CD14-positive monocyte (primary cell): ENCODE measurements at regions not wholly inside any gene's neighbourhood (a gene's known extent, or its start where the extent isn't known, plus 50 kb on each side); places are given as distances from the start of the nearest gene placed in this dataset.
A peak's percentile ranks its signal among the peaks of the same experiment; 100 is the strongest.
"Not testable (repeated sequence)": the region's sequence is repeated elsewhere in the genome, so short reads cannot be mapped to it uniquely, and the experiment has no call there.

Experiments used
- DNase-seq, 3 donors: peaks; one replicate each; pipeline ENCODE4 v3.0.0-alpha.2; 2011 to 2022
- H2AFZ ChIP-seq: 2 replicates; pipeline ENCODE4 v1.6.0; 2012; ENCODE audit warnings: mild to moderate bottlenecking, low read depth, low read length, inconsistent platforms; ENCODE audit not compliant: insufficient read depth, poor library complexity, severe bottlenecking
- H3K27ac ChIP-seq, 2 donors: 1 replicate in 1 of 2; 2 replicates in 1 of 2; pipeline ENCODE4 v1.5.1; 2012 to 2013; ENCODE audit warnings: low read length in 2 of 2, control low read depth in 1 of 2, inconsistent platforms in 1 of 2, low read depth in 1 of 2, mild to moderate bottlenecking in 1 of 2
- H3K27me3 ChIP-seq, 2 donors: one replicate each; pipeline versions ENCODE4 v1.6.0 to v1.6.1; 2011 to 2013; ENCODE audit warnings: low read length in 2 of 2; ENCODE audit not compliant: control insufficient read depth in 2 of 2, insufficient read depth in 2 of 2
- H3K36me3 ChIP-seq, 2 donors: replicated peaks in 1 of 2; 1 replicate in 1 of 2; 2 replicates in 1 of 2; pipeline versions ENCODE4 v1.5.1 to v1.6.1; 2012 to 2013; ENCODE audit warnings: low read length in 2 of 2, control low read depth in 1 of 2, inconsistent platforms in 1 of 2, mild to moderate bottlenecking in 1 of 2; ENCODE audit not compliant: insufficient read depth in 2 of 2, control insufficient read depth in 1 of 2
- H3K4me1 ChIP-seq, 2 donors: 1 replicate in 1 of 2; 2 replicates in 1 of 2; pipeline versions ENCODE4 v1.5.1 to v1.6.1; 2012 to 2013; ENCODE audit warnings: low read length in 2 of 2, control low read depth in 1 of 2, inconsistent platforms in 1 of 2, mild to moderate bottlenecking in 1 of 2, moderate library complexity in 1 of 2; ENCODE audit not compliant: insufficient read depth in 2 of 2, control insufficient read depth in 1 of 2
- H3K4me2 ChIP-seq: replicated peaks from 2 replicates; pipeline ENCODE3; 2012; ENCODE audit warnings: low read length, moderate library complexity, mild to moderate bottlenecking; ENCODE audit not compliant: poor library complexity, severe bottlenecking; ENCODE audit errors: extremely low read depth
- H3K4me3 ChIP-seq, 3 experiments: fragments of 200-600 bp in 1 of 3; sonication (generic) in 1 of 3; replicated peaks in 1 of 3; 1 replicate in 2 of 3; 2 replicates in 1 of 3; pipeline ENCODE4 v1.5.1; 2011 to 2013; ENCODE audit warnings: low read length in 3 of 3, mild to moderate bottlenecking in 3 of 3, control low read depth in 2 of 3, low read depth in 2 of 3, inconsistent platforms in 1 of 3, moderate library complexity in 1 of 3
- H3K79me2 ChIP-seq: 2 replicates; pipeline ENCODE4 v1.6.0; 2012; ENCODE audit warnings: mild to moderate bottlenecking, control low read depth, inconsistent platforms, low read length, moderate library complexity; ENCODE audit not compliant: insufficient read depth
- H3K9ac ChIP-seq: 2 replicates; pipeline ENCODE4 v1.6.0; 2017; ENCODE audit warnings: low read length, mild to moderate bottlenecking; ENCODE audit not compliant: insufficient read depth, poor library complexity, severe bottlenecking
- H3K9me3 ChIP-seq, 2 donors: replicated peaks in 1 of 2; 1 replicate in 1 of 2; 2 replicates in 1 of 2; pipeline versions ENCODE4 v1.5.1 to v1.6.1; 2012 to 2013; ENCODE audit warnings: low read length in 2 of 2, control low read depth in 1 of 2; ENCODE audit not compliant: control insufficient read depth in 1 of 2, insufficient read depth in 1 of 2
- H4K20me1 ChIP-seq: 2 replicates; pipeline ENCODE4 v1.6.0; 2012; ENCODE audit warnings: mild to moderate bottlenecking, low read length, control low read depth, moderate library complexity; ENCODE audit not compliant: insufficient read depth
- H3K27ac Mint-ChIP-seq, 7 donors: one replicate each; pipeline ENCODE4 v1.8.0; 2020; ENCODE audit warnings: mild to moderate bottlenecking in 7 of 7, mixed read lengths in 7 of 7, moderate library complexity in 6 of 7, inconsistent platforms in 2 of 7
- H3K27me3 Mint-ChIP-seq, 3 donors: one replicate each; pipeline ENCODE4 v1.8.0; 2021 to 2022; ENCODE audit warnings: low read depth in 3 of 3, mild to moderate bottlenecking in 3 of 3, mixed read lengths in 3 of 3, moderate library complexity in 3 of 3, inconsistent platforms in 1 of 3
- H3K36me3 Mint-ChIP-seq, 2 donors: one replicate each; pipeline ENCODE4 v1.8.0; 2020; ENCODE audit warnings: mixed read lengths in 2 of 2, inconsistent platforms in 1 of 2, mild to moderate bottlenecking in 1 of 2
- H3K4me1 Mint-ChIP-seq: one replicate; pipeline ENCODE4 v1.8.0; 2020; ENCODE audit warnings: mild to moderate bottlenecking, mixed read lengths
- H3K4me3 Mint-ChIP-seq, 2 donors: one replicate each; pipeline ENCODE4 v1.8.0; 2020; ENCODE audit warnings: mild to moderate bottlenecking in 2 of 2, mixed read lengths in 2 of 2, moderate library complexity in 1 of 2
- H3K9me3 Mint-ChIP-seq, 7 donors: one replicate each; pipeline ENCODE4 v1.8.0; 2020 to 2022; ENCODE audit warnings: mixed read lengths in 7 of 7, mild to moderate bottlenecking in 6 of 7, moderate library complexity in 6 of 7, inconsistent platforms in 2 of 7
- whole genome bisulfite sequencing: methylation state at CpG from one replicate; pipeline ENCODE4 v1.1.5; 2013; ENCODE audit warnings: missing lambda C conversion rate; ENCODE audit not compliant: insufficient coverage; 5-methylcytosine and 5-hydroxymethylcytosine counted together
- intact Hi-C, 2 donors: fragments of 100-400 bp; cut with micrococcal nuclease; formaldehyde crosslinking; loops; one replicate each; pipeline versions ENCODE4 v1.15.0 to v1.15.1; 2023
- TF ChIP-seq, protein P1 (sequence below): fragments of 200-600 bp; IDR thresholded peaks from one replicate; pipeline ENCODE4 v1.8.0; 2022; ENCODE audit warnings: antibody characterized with exemption, mild to moderate bottlenecking

DNA sequence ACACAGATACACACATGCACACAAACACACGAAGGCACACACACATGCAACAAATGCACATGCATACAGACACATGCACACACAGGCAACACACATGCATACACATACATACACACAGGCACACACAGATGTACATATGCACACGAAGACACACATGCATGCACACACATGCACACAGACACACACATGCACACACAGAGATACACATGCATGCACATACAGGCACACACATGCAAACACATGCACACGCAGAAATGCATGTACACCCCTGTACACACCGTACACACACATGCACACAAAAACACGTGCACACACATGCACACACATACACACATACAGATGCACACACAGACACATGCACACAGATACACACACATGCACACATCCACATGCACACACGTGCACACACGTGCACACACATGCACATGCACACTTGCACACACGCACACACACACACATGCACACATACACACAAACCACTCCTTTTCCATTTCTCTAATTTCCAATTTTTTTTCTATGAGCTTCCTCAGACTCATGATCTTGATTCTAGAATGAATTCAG lies 63.3 kb upstream of the CCZ1B start:
- Histone ChIP-seq H3K36me3 (no peaks in the 10 kb centered on the region), H4K20me1 (no peaks in the 10 kb centered on the region), H3K9ac (no peak overlapping the region), H3K4me3 (no peak overlapping the region), H3K27ac (no peak overlapping the region), H3K79me2 (no peaks in the 10 kb centered on the region), H3K4me2 (no peak overlapping the region), H2AFZ (no peak overlapping the region), H3K4me1 (no peaks in the 10 kb centered on the region), H3K27me3 (no peaks in the 10 kb centered on the region), H3K9me3 (no peaks in the 10 kb centered on the region)
- Mint-ChIP-seq H3K4me3 (no peak overlapping the region), H3K27ac (peak overlapping the region in 1 of 7 donors; percentile 70), H3K27me3 (peaks cover 1 to 3% (median 1%) of the 10 kb centered on the region in 3 donors), H3K9me3 (peaks cover 0 to 10% (median 2%) of the 10 kb centered on the region in 7 donors), H3K36me3 (no peaks in the 10 kb centered on the region), H3K4me1 (no peaks in the 10 kb centered on the region)
- intact Hi-C loops = no loop called here
- TF ChIP-seq, protein P1, sequence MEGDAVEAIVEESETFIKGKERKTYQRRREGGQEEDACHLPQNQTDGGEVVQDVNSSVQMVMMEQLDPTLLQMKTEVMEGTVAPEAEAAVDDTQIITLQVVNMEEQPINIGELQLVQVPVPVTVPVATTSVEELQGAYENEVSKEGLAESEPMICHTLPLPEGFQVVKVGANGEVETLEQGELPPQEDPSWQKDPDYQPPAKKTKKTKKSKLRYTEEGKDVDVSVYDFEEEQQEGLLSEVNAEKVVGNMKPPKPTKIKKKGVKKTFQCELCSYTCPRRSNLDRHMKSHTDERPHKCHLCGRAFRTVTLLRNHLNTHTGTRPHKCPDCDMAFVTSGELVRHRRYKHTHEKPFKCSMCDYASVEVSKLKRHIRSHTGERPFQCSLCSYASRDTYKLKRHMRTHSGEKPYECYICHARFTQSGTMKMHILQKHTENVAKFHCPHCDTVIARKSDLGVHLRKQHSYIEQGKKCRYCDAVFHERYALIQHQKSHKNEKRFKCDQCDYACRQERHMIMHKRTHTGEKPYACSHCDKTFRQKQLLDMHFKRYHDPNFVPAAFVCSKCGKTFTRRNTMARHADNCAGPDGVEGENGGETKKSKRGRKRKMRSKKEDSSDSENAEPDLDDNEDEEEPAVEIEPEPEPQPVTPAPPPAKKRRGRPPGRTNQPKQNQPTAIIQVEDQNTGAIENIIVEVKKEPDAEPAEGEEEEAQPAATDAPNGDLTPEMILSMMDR = no peak
- 94% methylated on average over 7 of the region's 8 CpGs for WGBS
- DNase-seq = no peak

DNA sequence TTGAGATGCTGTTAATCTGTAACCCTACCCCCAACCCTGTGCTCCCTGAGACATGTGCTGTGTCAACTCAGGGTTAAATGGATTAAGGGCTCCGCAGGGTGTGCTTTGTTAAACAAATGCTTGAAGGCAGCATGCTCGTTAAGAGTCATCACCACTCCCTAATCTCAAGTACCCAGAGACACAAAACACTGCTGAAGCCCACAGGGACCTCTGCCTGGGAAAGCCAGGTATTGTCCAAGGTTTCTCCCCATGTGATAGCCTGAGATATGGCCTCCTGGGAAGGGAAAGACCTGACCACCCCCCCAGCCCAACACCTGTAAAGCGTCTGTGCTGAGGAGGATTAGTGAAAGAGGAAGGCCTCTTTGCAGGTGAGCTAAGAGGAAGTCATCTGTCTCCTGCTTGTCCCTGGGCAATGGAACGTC lies 76.0 kb upstream of the CCZ1B start:
- DNase-seq, H3K4me3 ChIP-seq, H3K27ac ChIP-seq, H3K4me3 Mint-ChIP-seq, H3K9me3 ChIP-seq, H3K27ac Mint-ChIP-seq, H3K79me2 ChIP-seq, H3K36me3 ChIP-seq, intact Hi-C loops, H3K27me3 Mint-ChIP-seq, H3K4me1 ChIP-seq, H2AFZ ChIP-seq, H3K9ac ChIP-seq, H3K4me2 ChIP-seq, H3K4me1 Mint-ChIP-seq, H3K27me3 ChIP-seq, H4K20me1 ChIP-seq, H3K36me3 Mint-ChIP-seq: not testable (repeated sequence)
- WGBS = 100% methylated on average over 1 of the region's 4 CpGs
- H3K9me3 Mint-ChIP-seq = peaks cover 2 to 10% (median 4%) of the 10 kb centered on the region in 7 donors

DNA sequence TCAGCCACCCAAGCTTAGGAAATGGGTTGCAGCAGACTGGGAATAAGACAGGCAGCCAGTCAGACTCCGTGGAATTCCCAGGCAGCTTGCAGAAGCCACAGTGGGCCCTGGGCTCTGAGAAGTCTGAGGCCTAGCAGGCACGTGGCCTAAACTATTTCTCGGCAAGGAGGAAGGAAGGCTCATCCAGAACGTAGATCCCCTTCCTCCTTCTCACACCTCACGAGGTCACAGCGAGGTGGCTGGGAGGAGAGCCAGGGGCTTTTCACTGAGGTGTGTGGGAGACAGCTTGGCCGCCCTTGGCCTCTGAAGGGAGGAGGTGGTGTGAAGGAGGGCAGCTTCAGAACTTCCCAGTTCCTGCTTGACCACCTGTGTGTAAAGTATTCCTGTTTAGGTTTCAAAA lies 77.2 kb upstream of the CCZ1B start:
- H3K4me3 Mint-ChIP-seq, H3K79me2 ChIP-seq, intact Hi-C loops, H3K9ac ChIP-seq, H3K4me1 ChIP-seq, H3K27me3 ChIP-seq, DNase-seq, H3K36me3 Mint-ChIP-seq, H3K27ac ChIP-seq, H3K4me1 Mint-ChIP-seq, H4K20me1 ChIP-seq, H3K36me3 ChIP-seq, H3K9me3 Mint-ChIP-seq, H3K9me3 ChIP-seq, H3K4me2 ChIP-seq, H3K4me3 ChIP-seq, H3K27me3 Mint-ChIP-seq, H2AFZ ChIP-seq: not testable (repeated sequence)
- 100% methylated on average over 1 of the region's 7 CpGs for WGBS
- peak overlapping the region in 1 of 7 donors; percentile 2 for H3K27ac Mint-ChIP-seq

DNA sequence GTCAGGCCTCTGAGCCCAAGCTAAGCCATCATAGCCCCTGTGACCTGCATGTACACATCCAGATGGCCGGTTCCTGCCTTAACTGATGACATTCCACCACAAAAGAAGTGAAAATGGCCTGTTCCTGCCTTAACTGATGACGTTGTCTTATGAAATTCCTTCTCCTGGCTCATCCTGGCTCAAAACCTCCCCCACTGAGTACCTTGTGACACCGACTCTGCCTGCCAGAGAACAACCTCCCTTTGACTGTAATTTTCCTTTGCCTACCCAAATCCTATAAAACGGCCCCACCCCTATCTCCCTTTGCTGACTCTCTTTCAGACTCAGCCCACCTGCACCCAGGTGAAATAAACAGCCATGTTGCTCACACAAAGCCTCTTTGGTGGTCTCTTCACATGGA lies 77.7 kb upstream of the CCZ1B start:
- H3K27ac ChIP-seq, H4K20me1 ChIP-seq, DNase-seq, H3K27ac Mint-ChIP-seq, H3K4me3 Mint-ChIP-seq, H3K4me2 ChIP-seq, H3K9me3 ChIP-seq, H3K4me3 ChIP-seq, H3K27me3 Mint-ChIP-seq, intact Hi-C loops, H3K9ac ChIP-seq, H3K36me3 Mint-ChIP-seq, H3K9me3 Mint-ChIP-seq, H3K27me3 ChIP-seq, H3K4me1 Mint-ChIP-seq, H3K79me2 ChIP-seq, H3K4me1 ChIP-seq, H3K36me3 ChIP-seq, H2AFZ ChIP-seq: not testable (repeated sequence)
- 100% methylated on average over 1 of the region's 4 CpGs for WGBS
